K562 (cell line): ENCODE measurements at regions not wholly inside any gene's neighbourhood (a gene's known extent, or its start where the extent isn't known, plus 50 kb on each side); places are given as distances from the start of the nearest gene placed in this dataset.

ENCODE experiments used
- BRCA1 ChIP-seq, 2 experiments: fragments of 450-650 bp in 1 of 2; sonication (generic) in 1 of 2; formaldehyde crosslinking in 1 of 2; IDR thresholded peaks; 2 replicates each; pipeline versions ENCODE4 v1.5.0 to v1.6.1; 2017 to 2020; ENCODE audit warnings: mild to moderate bottlenecking in 1 of 2, missing genetic modification reagents in 1 of 2
- CBX5 ChIP-seq: IDR thresholded peaks from 2 replicates; pipeline ENCODE4 v1.6.1; 2014; ENCODE audit warnings: low read depth, borderline replicate concordance
- CTCF ChIP-seq, 3 experiments: IDR thresholded peaks in 2 of 3; conservative IDR thresholded peaks in 1 of 3; 2 replicates each; pipeline ENCODE4 v1.5.1; 2011 to 2012; ENCODE audit warnings: low read length in 3 of 3, mild to moderate bottlenecking in 3 of 3, control low read depth in 2 of 3, improper control_type of control experiment in 1 of 3, inconsistent platforms in 1 of 3, low read depth in 1 of 3, mixed read lengths in 1 of 3, moderate library complexity in 1 of 3; ENCODE audit not compliant: insufficient read depth in 2 of 3
- FOXK2 ChIP-seq, 2 experiments: fragments of 450-650 bp; IDR thresholded peaks in 1 of 2; conservative IDR thresholded peaks in 1 of 2; 2 replicates each; pipeline ENCODE4 v1.6.1; 2016; ENCODE audit warnings: low read depth in 2 of 2, mild to moderate bottlenecking in 1 of 2
- FOXM1 ChIP-seq, 2 experiments: fragments of 450-650 bp in 1 of 2; sonication (generic) in 1 of 2; formaldehyde crosslinking in 1 of 2; IDR thresholded peaks; 2 replicates each; pipeline versions ENCODE4 v1.6.1 to v1.9.0; 2017 to 2022; ENCODE audit warnings: low read depth in 2 of 2, mild to moderate bottlenecking in 2 of 2, missing genetic modification reagents in 1 of 2, moderate library complexity in 1 of 2
- POLR2A ChIP-seq: fragments of 450-650 bp; conservative IDR thresholded peaks from 2 replicates; pipeline ENCODE4 v1.6.1; 2016
- POLR2G ChIP-seq: fragments of 200-400 bp; formaldehyde crosslinking; IDR thresholded peaks from 2 replicates; pipeline ENCODE4 v1.6.1; 2017; ENCODE audit warnings: low read depth, mild to moderate bottlenecking, antibody characterized with exemption, low read length, moderate library complexity

- TF ChIP-seq POLR2G (no peak), FOXK2 (conservative IDR thresholded peaks at IDR 0.05 in 1 of 2, IDR thresholded peaks at IDR 0.05 in 1 of 2; ENCODE audit: low read depth in 2 of 2) (no peak), POLR2A (no peak), BRCA1 (IDR thresholded peaks at IDR 0.05) (no peak), BRCA1 (CRISPR knock-in tag; IDR thresholded peaks at IDR 0.05) (no peak), CTCF (IDR thresholded peaks at IDR 0.05 in 2 of 3, conservative IDR thresholded peaks at IDR 0.05 in 1 of 3; ENCODE audit: insufficient read depth in 2 of 3, low read depth in 1 of 3, low read length in 3 of 3) (peak; percentile 62 to 68 (median 66)), FOXM1 (IDR thresholded peaks at IDR 0.05; ENCODE audit: low read depth) (no peak), FOXM1 (CRISPR knock-in tag; IDR thresholded peaks at IDR 0.05; ENCODE audit: low read depth) (no peak), CBX5 (no peak)
Measured at GRCh38 chr20:56995635-56996075, 270.8 kb downstream of the BMP7 start.
